Astrocyte (in vitro differentiated cells and primary cell): ENCODE measurements at regions not wholly inside any gene's neighbourhood (a gene's known extent, or its start where the extent isn't known, plus 50 kb on each side); places are given as distances from the start of the nearest gene placed in this dataset.

ENCODE experiments used
- DNase-seq: peaks from one replicate; pipeline ENCODE4 v3.0.0-alpha.2; 2010; ENCODE audit warnings: low read depth
- FAIRE-seq: peaks from 2 replicates; lab custom pipeline; 2011; peaks lifted over from hg19 to GRCh38; lab: Jason Lieb, UNC
- H2AFZ ChIP-seq: 2 replicates; pipeline ENCODE4 v1.6.0; 2012; ENCODE audit warnings: low read depth, low read length, inconsistent platforms
- H3K27ac ChIP-seq: 2 replicates; pipeline ENCODE4 v1.5.1; 2011; ENCODE audit warnings: low read depth, low read length, inconsistent platforms
- H3K27me3 ChIP-seq: 2 replicates; pipeline ENCODE4 v1.6.0; 2011; ENCODE audit warnings: low read length, inconsistent platforms; ENCODE audit not compliant: insufficient read depth
- H3K36me3 ChIP-seq: 2 replicates; pipeline ENCODE4 v1.5.1; 2011; ENCODE audit warnings: low read length, inconsistent platforms; ENCODE audit not compliant: insufficient read depth
- H3K4me1 ChIP-seq: 2 replicates; pipeline ENCODE4 v1.5.1; 2011; ENCODE audit warnings: low read length, inconsistent platforms; ENCODE audit not compliant: insufficient read depth
- H3K4me2 ChIP-seq: 2 replicates; pipeline ENCODE4 v1.6.0; 2012; ENCODE audit warnings: low read length, inconsistent platforms
- H3K4me3 ChIP-seq: 2 replicates; pipeline ENCODE4 v1.5.1; 2011; ENCODE audit warnings: low read depth, mild to moderate bottlenecking, low read length, inconsistent platforms; ENCODE audit not compliant: insufficient read depth
- H3K79me2 ChIP-seq: 2 replicates; pipeline ENCODE4 v1.6.0; 2012; ENCODE audit warnings: mild to moderate bottlenecking, low read length, inconsistent platforms; ENCODE audit not compliant: insufficient read depth
- H3K9ac ChIP-seq: 2 replicates; pipeline ENCODE4 v1.6.0; 2012; ENCODE audit warnings: mild to moderate bottlenecking, low read length, inconsistent platforms
- H3K9me3 ChIP-seq: 2 replicates; pipeline ENCODE4 v1.5.1; 2012; ENCODE audit warnings: low read depth, mild to moderate bottlenecking, low read length, inconsistent platforms; ENCODE audit not compliant: insufficient read depth
- H4K20me1 ChIP-seq: 2 replicates; pipeline ENCODE4 v1.6.0; 2012; ENCODE audit warnings: low read length, inconsistent platforms; ENCODE audit not compliant: insufficient read depth
- H3K27ac Mint-ChIP-seq: one replicate; pipeline ENCODE4 v1.8.0; 2021; ENCODE audit warnings: mild to moderate bottlenecking, mixed read lengths; ENCODE audit not compliant: unreplicated experiment
- H3K27me3 Mint-ChIP-seq: one replicate; pipeline ENCODE4 v1.8.0; 2021; ENCODE audit warnings: low read depth, mixed read lengths; ENCODE audit not compliant: unreplicated experiment
- H3K36me3 Mint-ChIP-seq: one replicate; pipeline ENCODE4 v1.8.0; 2021; ENCODE audit warnings: low read depth, mixed read lengths; ENCODE audit not compliant: unreplicated experiment
- H3K4me1 Mint-ChIP-seq: one replicate; pipeline ENCODE4 v1.8.0; 2021; ENCODE audit warnings: low read depth, mixed read lengths; ENCODE audit not compliant: unreplicated experiment
- H3K4me3 Mint-ChIP-seq: one replicate; pipeline ENCODE4 v1.8.0; 2021; ENCODE audit warnings: mild to moderate bottlenecking, moderate library complexity, mixed read lengths; ENCODE audit not compliant: unreplicated experiment
- H3K9me3 Mint-ChIP-seq: one replicate; pipeline ENCODE4 v1.8.0; 2021; ENCODE audit warnings: mild to moderate bottlenecking, mixed read lengths; ENCODE audit not compliant: unreplicated experiment
- EZH2 ChIP-seq: IDR thresholded peaks from 2 replicates; pipeline ENCODE4 v1.6.1; 2012; ENCODE audit warnings: mild to moderate bottlenecking, low read length, inconsistent platforms; ENCODE audit not compliant: insufficient read depth
- TF ChIP-seq, protein P1 (sequence below): IDR thresholded peaks from 2 replicates; pipeline ENCODE4 v1.5.1; 2011; ENCODE audit warnings: low read depth, mild to moderate bottlenecking, inconsistent platforms, low read length, moderate library complexity; ENCODE audit not compliant: insufficient read depth

DNA sequence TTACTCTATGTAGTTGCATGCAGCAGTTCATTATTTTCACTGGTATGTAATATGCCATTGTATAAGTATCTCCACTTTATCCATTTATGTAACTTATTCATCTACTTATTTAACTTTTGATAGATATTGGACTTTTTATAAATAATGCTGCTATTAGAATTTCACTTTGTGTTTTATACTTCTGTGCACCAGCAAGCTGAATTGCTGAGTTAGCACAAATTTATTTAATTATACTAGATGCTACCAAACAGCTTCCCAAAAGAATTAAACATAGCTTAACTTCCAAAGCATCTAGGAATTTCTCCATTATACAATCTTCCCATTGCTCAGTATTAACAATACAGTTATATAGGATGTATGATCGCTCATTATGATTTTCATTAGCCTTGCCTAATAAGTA, 308.0 kb upstream of the FKBP1C start:
- no peaks in the 10 kb centered on the region for H3K79me2 ChIP-seq
- no peak for TF ChIP-seq EZH2
- TF ChIP-seq, protein P1, sequence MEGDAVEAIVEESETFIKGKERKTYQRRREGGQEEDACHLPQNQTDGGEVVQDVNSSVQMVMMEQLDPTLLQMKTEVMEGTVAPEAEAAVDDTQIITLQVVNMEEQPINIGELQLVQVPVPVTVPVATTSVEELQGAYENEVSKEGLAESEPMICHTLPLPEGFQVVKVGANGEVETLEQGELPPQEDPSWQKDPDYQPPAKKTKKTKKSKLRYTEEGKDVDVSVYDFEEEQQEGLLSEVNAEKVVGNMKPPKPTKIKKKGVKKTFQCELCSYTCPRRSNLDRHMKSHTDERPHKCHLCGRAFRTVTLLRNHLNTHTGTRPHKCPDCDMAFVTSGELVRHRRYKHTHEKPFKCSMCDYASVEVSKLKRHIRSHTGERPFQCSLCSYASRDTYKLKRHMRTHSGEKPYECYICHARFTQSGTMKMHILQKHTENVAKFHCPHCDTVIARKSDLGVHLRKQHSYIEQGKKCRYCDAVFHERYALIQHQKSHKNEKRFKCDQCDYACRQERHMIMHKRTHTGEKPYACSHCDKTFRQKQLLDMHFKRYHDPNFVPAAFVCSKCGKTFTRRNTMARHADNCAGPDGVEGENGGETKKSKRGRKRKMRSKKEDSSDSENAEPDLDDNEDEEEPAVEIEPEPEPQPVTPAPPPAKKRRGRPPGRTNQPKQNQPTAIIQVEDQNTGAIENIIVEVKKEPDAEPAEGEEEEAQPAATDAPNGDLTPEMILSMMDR = no peak
- no peaks in the 10 kb centered on the region for H3K36me3 ChIP-seq
- H3K9ac ChIP-seq = no peak overlapping the region
- H3K4me1 ChIP-seq = no peaks in the 10 kb centered on the region
- no peak for FAIRE-seq
- H3K9me3 ChIP-seq = peaks cover 8% of the 10 kb centered on the region
- H3K4me3 ChIP-seq = no peak overlapping the region
- no peaks in the 10 kb centered on the region for H4K20me1 ChIP-seq
- Mint-ChIP-seq H3K4me3 (no peak overlapping the region), H3K27ac (no peak overlapping the region), H3K27me3 (no peaks in the 10 kb centered on the region), H3K4me1 (no peaks in the 10 kb centered on the region), H3K9me3 (peaks cover 1% of the 10 kb centered on the region), H3K36me3 (no peaks in the 10 kb centered on the region)
- H3K27ac ChIP-seq = no peak overlapping the region
- DNase-seq = no peak
- H3K27me3 ChIP-seq = no peaks in the 10 kb centered on the region
- H3K4me2 ChIP-seq = no peak overlapping the region
- no peak overlapping the region for H2AFZ ChIP-seq

GRCh38 chr6:62904687-62905086, 306.6 kb upstream of the FKBP1C start:
- Histone ChIP-seq H3K4me3 (no peak overlapping the region), H3K79me2 (no peaks in the 10 kb centered on the region), H3K27ac (no peak overlapping the region), H3K4me2 (no peak overlapping the region), H3K9ac (no peak overlapping the region), H3K36me3 (no peaks in the 10 kb centered on the region), H3K27me3 (no peaks in the 10 kb centered on the region), H4K20me1 (no peaks in the 10 kb centered on the region), H2AFZ (no peak overlapping the region), H3K4me1 (no peaks in the 10 kb centered on the region), H3K9me3 (peaks cover 8% of the 10 kb centered on the region)
- Mint-ChIP-seq H3K27me3 (no peaks in the 10 kb centered on the region), H3K4me3 (no peak overlapping the region), H3K9me3 (peaks cover 1% of the 10 kb centered on the region), H3K27ac (no peak overlapping the region), H3K36me3 (no peaks in the 10 kb centered on the region), H3K4me1 (no peaks in the 10 kb centered on the region)
- TF ChIP-seq EZH2 = no peak
- TF ChIP-seq, protein P1 = no peak
- FAIRE-seq (no peak), DNase-seq (no peak)

GRCh38 chr6:62914530-62914929, 296.7 kb upstream of the FKBP1C start:
- Mint-ChIP-seq H3K27ac (no peak overlapping the region), H3K27me3 (no peaks in the 10 kb centered on the region), H3K9me3 (no peaks in the 10 kb centered on the region), H3K4me3 (no peak overlapping the region), H3K4me1 (no peaks in the 10 kb centered on the region), H3K36me3 (no peaks in the 10 kb centered on the region)
- no peak for FAIRE-seq
- Histone ChIP-seq H3K4me1 (no peaks in the 10 kb centered on the region), H3K4me2 (no peak overlapping the region), H3K4me3 (no peak overlapping the region), H3K79me2 (no peaks in the 10 kb centered on the region), H3K27me3 (no peaks in the 10 kb centered on the region), H3K9me3 (no peaks in the 10 kb centered on the region), H4K20me1 (no peaks in the 10 kb centered on the region), H3K27ac (no peak overlapping the region), H2AFZ (no peak overlapping the region), H3K9ac (no peak overlapping the region), H3K36me3 (no peaks in the 10 kb centered on the region)
- TF ChIP-seq, protein P1 = no peak
- no peak for TF ChIP-seq EZH2
- DNase-seq = no peak
